WTC11 (cell line): ENCODE measurements at regions not wholly inside any gene's neighbourhood (a gene's known extent, or its start where the extent isn't known, plus 50 kb on each side); places are given as distances from the start of the nearest gene placed in this dataset.

ENCODE experiments used
- ATAC-seq: fragments of 200-7000 bp; cut with Tn5 transposase; 2 replicates; pipeline ENCODE4 v1.10.0; 2021; ENCODE audit warnings: mild to moderate bottlenecking, moderate library complexity
- CTCF ChIA-PET: fragments of 300-600 bp; sonication (Branson Sonifier 250); formaldehyde crosslinking; loops from one replicate; lab custom pipeline; 2021; ENCODE audit warnings: antibody characterized with exemption; lab: Charles Lee
- POLR2A ChIA-PET: fragments of 350-600 bp; sonication (Branson Sonifier 250); formaldehyde crosslinking; loops from one replicate; lab custom pipeline; 2021; ENCODE audit warnings: antibody characterized with exemption; lab: Charles Lee
- DNase-seq: peaks from one replicate; pipeline ENCODE4 v3.0.0; 2021; ENCODE audit warnings: low spot score
- H3K27ac Mint-ChIP-seq: 2 replicates; pipeline ENCODE4 v1.8.0; 2021; ENCODE audit warnings: mixed read lengths
- H3K27me3 Mint-ChIP-seq: 2 replicates; pipeline ENCODE4 v1.8.0; 2021; ENCODE audit warnings: low read depth, mild to moderate bottlenecking, moderate library complexity, mixed read lengths
- H3K36me3 Mint-ChIP-seq: 2 replicates; pipeline ENCODE4 v1.8.0; 2021; ENCODE audit warnings: mixed read lengths
- H3K4me1 Mint-ChIP-seq: 2 replicates; pipeline ENCODE4 v1.8.0; 2022; ENCODE audit warnings: mixed read lengths
- H3K4me3 Mint-ChIP-seq: 2 replicates; pipeline ENCODE4 v1.8.0; 2021; ENCODE audit warnings: mild to moderate bottlenecking, moderate library complexity, mixed read lengths
- H3K9me3 Mint-ChIP-seq: 2 replicates; pipeline ENCODE4 v1.8.0; 2021; ENCODE audit warnings: mixed read lengths
- CREM ChIP-seq: sonication (generic); formaldehyde crosslinking; IDR thresholded peaks from 2 replicates; pipeline ENCODE4 v1.8.1; 2022; ENCODE audit warnings: mild to moderate bottlenecking, missing genetic modification reagents, moderate library complexity
- CTCF ChIP-seq: fragments of 200-600 bp; IDR thresholded peaks from 2 replicates; pipeline ENCODE4 v1.8.0; 2022; ENCODE audit warnings: antibody characterized with exemption
- ESRRA ChIP-seq: sonication (generic); formaldehyde crosslinking; IDR thresholded peaks from 2 replicates; pipeline ENCODE4 v1.8.1; 2022; ENCODE audit warnings: mild to moderate bottlenecking, missing genetic modification reagents, borderline replicate concordance
- MAX ChIP-seq: sonication (generic); formaldehyde crosslinking; IDR thresholded peaks from 2 replicates; pipeline ENCODE4 v1.8.0; 2022; ENCODE audit warnings: mild to moderate bottlenecking, missing genetic modification reagents
- NR1H2 ChIP-seq: sonication (generic); formaldehyde crosslinking; IDR thresholded peaks from 2 replicates; pipeline ENCODE4 v1.9.0; 2021; ENCODE audit warnings: mild to moderate bottlenecking, moderate library complexity, missing genetic modification reagents
- NR3C1 ChIP-seq: sonication (generic); formaldehyde crosslinking; conservative IDR thresholded peaks from 2 replicates; pipeline ENCODE4 v1.8.1; 2023; ENCODE audit warnings: low read depth, mild to moderate bottlenecking, missing genetic modification reagents
- PREB ChIP-seq: sonication (generic); formaldehyde crosslinking; IDR thresholded peaks from 2 replicates; pipeline ENCODE4 v1.8.1; 2022; ENCODE audit warnings: mild to moderate bottlenecking, missing genetic modification reagents, moderate library complexity, borderline replicate concordance
- ZNF317 ChIP-seq: sonication (generic); formaldehyde crosslinking; IDR thresholded peaks from 2 replicates; pipeline ENCODE4 v1.8.1; 2023; ENCODE audit warnings: low read depth, mild to moderate bottlenecking, moderate library complexity, missing genetic modification reagents, borderline replicate concordance
- ZNF532 ChIP-seq: fragments of 250-450 bp; sonication (Bioruptor Pico); IDR thresholded peaks from 2 replicates; pipeline ENCODE4 v1.9.0; 2021; ENCODE audit warnings: mild to moderate bottlenecking, borderline replicate concordance
- TF ChIP-seq, protein P1 (sequence below): sonication (generic); formaldehyde crosslinking; IDR thresholded peaks from 2 replicates; pipeline ENCODE4 v1.8.0; 2022; ENCODE audit warnings: mild to moderate bottlenecking, missing genetic modification reagents
- TF ChIP-seq, protein P2 (sequence below): sonication (generic); formaldehyde crosslinking; IDR thresholded peaks from 2 replicates; pipeline ENCODE4 v1.8.0; 2022; ENCODE audit warnings: mild to moderate bottlenecking, missing genetic modification reagents
- TF ChIP-seq, protein P3 (sequence below): sonication (generic); formaldehyde crosslinking; IDR thresholded peaks from 2 replicates; pipeline ENCODE4 v1.8.1; 2023; ENCODE audit warnings: mild to moderate bottlenecking, missing genetic modification reagents
- TF ChIP-seq, protein P4 (sequence below): sonication (generic); formaldehyde crosslinking; IDR thresholded peaks from 2 replicates; pipeline ENCODE4 v1.8.1; 2023; ENCODE audit warnings: mild to moderate bottlenecking, moderate library complexity, missing genetic modification reagents
- TF ChIP-seq, protein P5 (sequence below): sonication (generic); formaldehyde crosslinking; conservative IDR thresholded peaks from 2 replicates; pipeline ENCODE4 v1.8.1; 2022; ENCODE audit warnings: mild to moderate bottlenecking, missing genetic modification reagents

DNA sequence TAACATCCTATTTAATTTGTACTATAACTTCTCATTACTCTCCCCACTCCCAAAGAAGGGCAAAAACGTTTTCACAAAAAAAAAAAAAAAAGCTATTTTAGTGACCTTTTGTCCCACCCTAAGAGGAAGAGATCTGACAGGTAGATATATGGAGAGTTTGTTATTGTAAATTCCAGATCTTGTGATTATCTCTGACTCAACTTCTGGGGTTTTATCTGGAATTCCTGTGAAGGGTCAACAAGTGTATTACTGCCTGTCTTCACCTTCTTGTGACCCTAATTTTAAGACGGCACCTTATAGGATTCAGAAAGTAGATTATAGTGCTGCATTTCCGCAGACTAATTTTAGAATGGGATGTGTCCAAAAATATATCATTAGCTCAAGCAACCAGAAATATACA, 205.9 kb upstream of the CDIN1 start:
- CTCF ChIA-PET, result no interaction called here
- DNase-seq (no peak), ATAC-seq (no peak)
- Mint-ChIP-seq H3K27ac (no peak overlapping the region), H3K4me1 (no peaks in the 10 kb centered on the region), H3K4me3 (no peak overlapping the region), H3K9me3 (peaks cover 4% of the 10 kb centered on the region), H3K27me3 (no peaks in the 10 kb centered on the region), H3K36me3 (no peaks in the 10 kb centered on the region)
- POLR2A ChIA-PET, result no interaction called here
- no peak for TF ChIP-seq ESRRA
- TF ChIP-seq, protein P1, sequence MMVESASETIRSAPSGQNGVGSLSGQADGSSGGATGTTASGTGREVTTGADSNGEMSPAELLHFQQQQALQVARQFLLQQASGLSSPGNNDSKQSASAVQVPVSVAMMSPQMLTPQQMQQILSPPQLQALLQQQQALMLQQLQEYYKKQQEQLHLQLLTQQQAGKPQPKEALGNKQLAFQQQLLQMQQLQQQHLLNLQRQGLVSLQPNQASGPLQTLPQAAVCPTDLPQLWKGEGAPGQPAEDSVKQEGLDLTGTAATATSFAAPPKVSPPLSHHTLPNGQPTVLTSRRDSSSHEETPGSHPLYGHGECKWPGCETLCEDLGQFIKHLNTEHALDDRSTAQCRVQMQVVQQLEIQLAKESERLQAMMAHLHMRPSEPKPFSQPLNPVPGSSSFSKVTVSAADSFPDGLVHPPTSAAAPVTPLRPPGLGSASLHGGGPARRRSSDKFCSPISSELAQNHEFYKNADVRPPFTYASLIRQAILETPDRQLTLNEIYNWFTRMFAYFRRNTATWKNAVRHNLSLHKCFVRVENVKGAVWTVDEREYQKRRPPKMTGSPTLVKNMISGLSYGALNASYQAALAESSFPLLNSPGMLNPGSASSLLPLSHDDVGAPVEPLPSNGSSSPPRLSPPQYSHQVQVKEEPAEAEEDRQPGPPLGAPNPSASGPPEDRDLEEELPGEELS (CRISPR knock-in tag), result no peak
- no peak for TF ChIP-seq MAX
- TF ChIP-seq, protein P2, sequence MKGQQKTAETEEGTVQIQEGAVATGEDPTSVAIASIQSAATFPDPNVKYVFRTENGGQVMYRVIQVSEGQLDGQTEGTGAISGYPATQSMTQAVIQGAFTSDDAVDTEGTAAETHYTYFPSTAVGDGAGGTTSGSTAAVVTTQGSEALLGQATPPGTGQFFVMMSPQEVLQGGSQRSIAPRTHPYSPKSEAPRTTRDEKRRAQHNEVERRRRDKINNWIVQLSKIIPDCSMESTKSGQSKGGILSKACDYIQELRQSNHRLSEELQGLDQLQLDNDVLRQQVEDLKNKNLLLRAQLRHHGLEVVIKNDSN (CRISPR knock-in tag), result no peak
- no peak for TF ChIP-seq CTCF
- TF ChIP-seq, protein P3, sequence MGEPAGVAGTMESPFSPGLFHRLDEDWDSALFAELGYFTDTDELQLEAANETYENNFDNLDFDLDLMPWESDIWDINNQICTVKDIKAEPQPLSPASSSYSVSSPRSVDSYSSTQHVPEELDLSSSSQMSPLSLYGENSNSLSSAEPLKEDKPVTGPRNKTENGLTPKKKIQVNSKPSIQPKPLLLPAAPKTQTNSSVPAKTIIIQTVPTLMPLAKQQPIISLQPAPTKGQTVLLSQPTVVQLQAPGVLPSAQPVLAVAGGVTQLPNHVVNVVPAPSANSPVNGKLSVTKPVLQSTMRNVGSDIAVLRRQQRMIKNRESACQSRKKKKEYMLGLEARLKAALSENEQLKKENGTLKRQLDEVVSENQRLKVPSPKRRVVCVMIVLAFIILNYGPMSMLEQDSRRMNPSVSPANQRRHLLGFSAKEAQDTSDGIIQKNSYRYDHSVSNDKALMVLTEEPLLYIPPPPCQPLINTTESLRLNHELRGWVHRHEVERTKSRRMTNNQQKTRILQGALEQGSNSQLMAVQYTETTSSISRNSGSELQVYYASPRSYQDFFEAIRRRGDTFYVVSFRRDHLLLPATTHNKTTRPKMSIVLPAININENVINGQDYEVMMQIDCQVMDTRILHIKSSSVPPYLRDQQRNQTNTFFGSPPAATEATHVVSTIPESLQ (CRISPR knock-in tag), result no peak
- TF ChIP-seq, protein P4, sequence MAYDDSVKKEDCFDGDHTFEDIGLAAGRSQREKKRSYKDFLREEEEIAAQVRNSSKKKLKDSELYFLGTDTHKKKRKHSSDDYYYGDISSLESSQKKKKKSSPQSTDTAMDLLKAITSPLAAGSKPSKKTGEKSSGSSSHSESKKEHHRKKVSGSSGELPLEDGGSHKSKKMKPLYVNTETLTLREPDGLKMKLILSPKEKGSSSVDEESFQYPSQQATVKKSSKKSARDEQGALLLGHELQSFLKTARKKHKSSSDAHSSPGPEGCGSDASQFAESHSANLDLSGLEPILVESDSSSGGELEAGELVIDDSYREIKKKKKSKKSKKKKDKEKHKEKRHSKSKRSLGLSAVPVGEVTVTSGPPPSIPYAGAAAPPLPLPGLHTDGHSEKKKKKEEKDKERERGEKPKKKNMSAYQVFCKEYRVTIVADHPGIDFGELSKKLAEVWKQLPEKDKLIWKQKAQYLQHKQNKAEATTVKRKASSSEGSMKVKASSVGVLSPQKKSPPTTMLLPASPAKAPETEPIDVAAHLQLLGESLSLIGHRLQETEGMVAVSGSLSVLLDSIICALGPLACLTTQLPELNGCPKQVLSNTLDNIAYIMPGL (CRISPR knock-in tag), result no peak
- TF ChIP-seq CREM (CRISPR knock-in tag), result no peak

DNA sequence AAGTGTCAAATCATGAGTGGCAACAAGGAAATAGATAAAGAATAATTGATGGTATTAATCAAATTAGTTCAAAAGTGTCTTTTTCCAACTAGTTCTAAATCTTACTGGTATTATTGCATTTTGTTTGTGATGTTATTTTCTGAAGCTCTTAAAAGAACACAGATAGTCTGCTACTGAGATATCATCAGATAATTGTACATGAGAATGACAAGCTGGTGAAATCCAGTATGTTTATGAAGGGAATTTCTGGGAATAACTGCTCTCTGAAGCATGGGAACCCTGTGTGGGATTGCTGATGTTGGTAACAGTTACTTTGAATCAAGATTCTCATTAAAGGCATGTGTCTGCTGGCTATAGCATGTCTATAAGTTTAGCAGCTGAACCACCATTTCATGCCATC, 190.3 kb upstream of the CDIN1 start:
- Mint-ChIP-seq H3K4me3 (no peak overlapping the region), H3K27ac (no peak overlapping the region), H3K36me3 (no peaks in the 10 kb centered on the region), H3K4me1 (no peaks in the 10 kb centered on the region), H3K27me3 (no peaks in the 10 kb centered on the region), H3K9me3 (no peaks in the 10 kb centered on the region)
- POLR2A ChIA-PET, result no interaction called here
- no peak for ATAC-seq
- DNase-seq, result no peak
- CTCF ChIA-PET, result no interaction called here
- TF ChIP-seq, protein P1 (CRISPR knock-in tag), result no peak
- TF ChIP-seq PREB (no peak), CTCF (no peak), ZNF532 (no peak), NR3C1 (CRISPR knock-in tag) (no peak), NR1H2 (CRISPR knock-in tag) (no peak), ZNF317 (no peak)
- TF ChIP-seq, protein P5, sequence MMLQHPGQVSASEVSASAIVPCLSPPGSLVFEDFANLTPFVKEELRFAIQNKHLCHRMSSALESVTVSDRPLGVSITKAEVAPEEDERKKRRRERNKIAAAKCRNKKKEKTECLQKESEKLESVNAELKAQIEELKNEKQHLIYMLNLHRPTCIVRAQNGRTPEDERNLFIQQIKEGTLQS, result no peak
